ENCODE measurements at regions not wholly inside any gene's neighbourhood (a gene's known extent, or its start where the extent isn't known, plus 50 kb on each side); places are given as distances from the start of the nearest gene placed in this dataset.

DNA sequence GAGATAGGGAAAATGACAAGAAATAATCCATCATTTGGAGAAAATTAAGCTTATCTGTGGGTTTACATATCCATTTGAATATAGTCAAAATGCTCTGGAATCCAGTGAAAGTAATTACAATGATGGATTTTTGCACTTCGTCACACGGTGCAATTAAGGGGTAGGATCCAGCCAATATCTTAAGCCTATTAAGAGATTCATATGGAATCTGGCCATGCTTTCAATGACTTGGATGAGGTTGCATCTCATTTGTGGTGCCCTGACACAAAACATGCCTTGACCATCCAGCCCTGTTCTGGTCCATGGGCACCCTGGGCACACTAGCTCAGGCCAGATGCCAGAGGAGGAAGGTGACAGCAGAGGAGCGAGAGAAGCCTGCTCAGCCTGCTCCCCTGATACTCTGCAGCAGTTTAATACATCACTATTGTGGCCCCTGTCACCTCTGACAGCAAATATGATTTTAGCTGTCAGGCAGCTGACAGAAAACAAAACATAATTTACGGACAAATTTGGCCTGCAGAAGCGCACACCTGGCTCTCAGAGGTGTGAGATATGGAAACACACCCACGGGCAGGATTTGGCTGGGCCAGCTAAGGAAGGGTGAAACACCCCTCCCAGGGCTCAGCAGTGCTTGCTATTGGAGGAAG is 94.1 kb upstream of the ST8SIA3 start:
- Mint-ChIP-seq H3K9me3 (peaks cover 3% of the 10 kb centered on the region), H3K36me3 (ENCODE audit: low read depth) (no peaks in the 10 kb centered on the region), H3K4me3 (ENCODE audit: low read depth) (no peak overlapping the region), H3K27ac (no peak overlapping the region), H3K27me3 (ENCODE audit: low read depth) (no peaks in the 10 kb centered on the region), H3K4me1 (ENCODE audit: low read depth) (no peaks in the 10 kb centered on the region)
- intact Hi-C loops (cut with micrococcal nuclease) = no loop called here
- no peak for DNase-seq (ENCODE audit: low spot score)

DNA sequence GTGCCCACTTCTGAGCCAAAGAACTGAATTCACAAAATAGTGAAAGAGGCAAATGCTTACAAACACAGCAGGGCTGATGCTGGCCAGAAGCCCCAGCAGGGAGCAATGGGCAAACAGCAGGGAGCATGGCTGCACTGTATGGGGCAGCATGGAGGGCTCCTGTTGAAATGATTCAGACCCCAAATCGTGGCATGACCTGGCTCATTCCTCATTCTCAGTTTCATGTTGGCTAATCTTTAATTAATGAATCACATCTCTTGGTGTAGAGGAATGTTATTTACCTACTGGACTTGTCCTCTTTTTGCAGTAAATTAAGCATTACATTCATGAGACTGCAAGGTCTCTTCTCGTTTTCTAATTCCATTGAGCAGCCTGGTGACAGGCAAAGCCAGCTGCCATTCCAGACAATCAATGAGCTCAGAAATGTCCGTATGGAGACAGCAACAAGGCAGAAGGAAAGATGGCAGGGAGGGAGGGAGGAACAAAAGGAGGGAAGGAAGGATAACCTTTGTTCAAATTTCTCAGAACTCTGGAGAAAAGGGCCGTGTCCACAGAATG is 84.9 kb upstream of the ST8SIA3 start:
- intact Hi-C loops (cut with micrococcal nuclease) = no loop called here
- H3K9me3 Mint-ChIP-seq = no peaks in the 10 kb centered on the region
- H3K27ac Mint-ChIP-seq = no peak overlapping the region
- no peaks in the 10 kb centered on the region for H3K4me1 Mint-ChIP-seq (ENCODE audit: low read depth)
- H3K4me3 Mint-ChIP-seq (ENCODE audit: low read depth) = no peak overlapping the region
- no peaks in the 10 kb centered on the region for H3K27me3 Mint-ChIP-seq (ENCODE audit: low read depth)
- DNase-seq (ENCODE audit: low spot score) = no peak
- no peaks in the 10 kb centered on the region for H3K36me3 Mint-ChIP-seq (ENCODE audit: low read depth)

DNA sequence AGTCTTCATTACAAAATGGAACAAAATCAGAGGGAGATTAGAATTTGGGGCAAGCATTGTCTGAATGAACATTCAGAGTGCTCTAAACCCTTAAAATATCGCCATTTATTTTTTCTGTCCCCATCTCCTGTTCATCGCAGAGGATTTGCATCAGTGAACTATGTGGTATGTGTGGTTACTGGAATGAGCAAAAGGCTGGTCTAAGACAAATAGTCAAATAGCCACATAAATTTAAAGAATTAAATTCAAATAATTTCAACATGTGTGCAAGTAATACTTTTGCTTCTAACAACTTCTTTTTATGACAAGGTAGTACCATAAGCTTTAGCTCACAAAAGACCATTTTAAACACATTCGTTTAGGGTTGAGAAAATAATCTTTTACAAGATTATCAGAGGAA is 82.6 kb upstream of the ST8SIA3 start:
- H3K36me3 Mint-ChIP-seq (ENCODE audit: low read depth) = no peaks in the 10 kb centered on the region
- H3K9me3 Mint-ChIP-seq = no peaks in the 10 kb centered on the region
- no peak overlapping the region for H3K27ac Mint-ChIP-seq
- intact Hi-C loops (cut with micrococcal nuclease) = no loop called here
- H3K4me1 Mint-ChIP-seq (ENCODE audit: low read depth) = no peaks in the 10 kb centered on the region
- no peaks in the 10 kb centered on the region for H3K27me3 Mint-ChIP-seq (ENCODE audit: low read depth)
- H3K4me3 Mint-ChIP-seq (ENCODE audit: low read depth) = no peak overlapping the region
- DNase-seq (ENCODE audit: low spot score) = no peak

DNA sequence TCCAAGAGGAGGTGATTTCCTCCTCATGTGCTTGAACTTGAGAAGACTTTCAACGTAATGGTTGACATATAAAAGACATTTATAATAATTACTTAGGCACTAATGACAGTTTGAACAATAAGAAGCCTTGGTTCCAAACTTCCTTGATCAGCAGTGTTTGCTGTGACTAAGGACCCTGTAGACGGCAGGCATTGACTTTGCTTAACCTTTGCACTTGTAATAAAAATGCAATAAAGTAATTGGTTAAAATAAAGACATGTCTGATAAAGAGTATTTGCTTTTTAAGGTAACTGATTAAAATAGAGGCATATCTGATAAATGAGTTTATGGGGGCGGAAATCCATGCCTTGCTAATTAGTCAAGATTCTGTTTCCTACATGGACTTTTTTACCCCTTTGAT is 82.2 kb upstream of the ST8SIA3 start:
- Mint-ChIP-seq H3K4me3 (ENCODE audit: low read depth) (no peak overlapping the region), H3K4me1 (ENCODE audit: low read depth) (no peaks in the 10 kb centered on the region), H3K36me3 (ENCODE audit: low read depth) (no peaks in the 10 kb centered on the region), H3K9me3 (no peaks in the 10 kb centered on the region), H3K27me3 (ENCODE audit: low read depth) (no peaks in the 10 kb centered on the region), H3K27ac (no peak overlapping the region)
- intact Hi-C loops (cut with micrococcal nuclease) = no loop called here
- DNase-seq (ENCODE audit: low spot score) = no peak

DNA sequence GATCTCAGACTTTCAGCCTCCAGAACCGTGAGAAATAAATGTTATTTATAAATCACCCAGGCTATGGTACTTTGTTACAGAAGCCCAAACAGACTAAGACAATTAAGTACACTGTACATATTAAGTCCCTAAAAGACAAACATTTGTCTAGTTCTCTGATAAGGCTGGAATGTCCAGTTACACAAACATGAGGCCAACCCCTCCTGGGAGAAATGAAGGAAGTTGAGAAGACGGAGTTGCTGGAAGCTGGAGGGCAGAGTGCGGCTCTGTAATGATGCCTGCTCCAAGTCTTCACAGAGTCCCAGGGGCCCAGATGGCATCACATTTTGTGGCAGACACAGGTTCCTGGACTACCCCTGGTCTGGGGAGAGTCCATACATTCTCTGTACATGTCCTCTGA is 79.2 kb upstream of the ST8SIA3 start:
- DNase-seq (ENCODE audit: low spot score) = no peak
- H3K4me1 Mint-ChIP-seq (ENCODE audit: low read depth) = no peaks in the 10 kb centered on the region
- no peaks in the 10 kb centered on the region for H3K27me3 Mint-ChIP-seq (ENCODE audit: low read depth)
- H3K4me3 Mint-ChIP-seq (ENCODE audit: low read depth) = no peak overlapping the region
- no peak overlapping the region for H3K27ac Mint-ChIP-seq
- no peaks in the 10 kb centered on the region for H3K36me3 Mint-ChIP-seq (ENCODE audit: low read depth)
- intact Hi-C loops (cut with micrococcal nuclease) = no loop called here
- no peaks in the 10 kb centered on the region for H3K9me3 Mint-ChIP-seq

DNA sequence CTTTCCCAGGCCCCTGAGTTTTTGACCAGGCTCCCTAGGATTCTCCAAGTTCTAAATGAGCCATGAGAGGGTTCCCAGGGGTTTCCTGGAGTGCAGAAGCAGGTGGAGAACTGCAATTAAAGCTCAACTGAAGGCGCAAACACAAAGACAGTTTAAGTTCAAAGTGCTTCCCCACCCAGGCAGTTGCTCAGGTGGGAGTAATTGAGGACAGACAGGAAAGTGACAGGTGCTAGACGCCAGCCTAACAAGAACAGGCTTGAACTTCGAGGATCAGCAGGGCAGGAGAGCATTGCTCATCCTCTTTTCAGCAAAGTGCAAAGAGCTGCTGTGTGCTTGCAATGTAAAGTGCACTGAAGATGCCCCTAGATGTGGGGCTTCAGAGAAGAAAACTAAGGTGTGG is 77.2 kb upstream of the ST8SIA3 start:
- H3K27ac Mint-ChIP-seq = no peak overlapping the region
- DNase-seq (ENCODE audit: low spot score) = no peak
- no peaks in the 10 kb centered on the region for H3K36me3 Mint-ChIP-seq (ENCODE audit: low read depth)
- H3K9me3 Mint-ChIP-seq = no peaks in the 10 kb centered on the region
- intact Hi-C loops (cut with micrococcal nuclease) = no loop called here
- peaks cover 2% of the 10 kb centered on the region for H3K27me3 Mint-ChIP-seq (ENCODE audit: low read depth)
- H3K4me1 Mint-ChIP-seq (ENCODE audit: low read depth) = no peaks in the 10 kb centered on the region
- no peak overlapping the region for H3K4me3 Mint-ChIP-seq (ENCODE audit: low read depth)

DNA sequence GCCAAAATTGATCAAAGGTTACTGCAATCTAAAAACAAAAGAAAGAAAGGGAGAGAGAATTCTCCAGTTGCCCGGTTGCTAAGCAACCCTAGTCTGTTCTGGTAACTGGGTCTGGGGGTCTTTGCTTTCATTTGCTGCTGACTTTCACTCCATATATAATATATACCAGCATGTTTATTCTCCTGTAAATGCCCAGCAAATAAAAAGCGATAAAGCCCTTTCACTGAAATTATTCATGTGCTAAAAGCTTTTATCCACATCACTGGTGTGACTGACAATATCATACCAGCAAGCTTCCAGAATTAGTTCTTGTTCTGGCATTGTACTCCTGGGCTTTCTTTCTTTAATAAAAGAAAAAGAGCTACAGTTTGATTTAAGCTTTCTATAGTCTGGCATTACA is 75.5 kb upstream of the ST8SIA3 start:
- H3K36me3 Mint-ChIP-seq (ENCODE audit: low read depth) = no peaks in the 10 kb centered on the region
- H3K9me3 Mint-ChIP-seq = no peaks in the 10 kb centered on the region
- no peaks in the 10 kb centered on the region for H3K4me1 Mint-ChIP-seq (ENCODE audit: low read depth)
- no peak overlapping the region for H3K27ac Mint-ChIP-seq
- H3K27me3 Mint-ChIP-seq (ENCODE audit: low read depth) = peaks cover 2% of the 10 kb centered on the region
- no peak for DNase-seq (ENCODE audit: low spot score)
- intact Hi-C loops (cut with micrococcal nuclease) = no loop called here
- no peak overlapping the region for H3K4me3 Mint-ChIP-seq (ENCODE audit: low read depth)

DNA sequence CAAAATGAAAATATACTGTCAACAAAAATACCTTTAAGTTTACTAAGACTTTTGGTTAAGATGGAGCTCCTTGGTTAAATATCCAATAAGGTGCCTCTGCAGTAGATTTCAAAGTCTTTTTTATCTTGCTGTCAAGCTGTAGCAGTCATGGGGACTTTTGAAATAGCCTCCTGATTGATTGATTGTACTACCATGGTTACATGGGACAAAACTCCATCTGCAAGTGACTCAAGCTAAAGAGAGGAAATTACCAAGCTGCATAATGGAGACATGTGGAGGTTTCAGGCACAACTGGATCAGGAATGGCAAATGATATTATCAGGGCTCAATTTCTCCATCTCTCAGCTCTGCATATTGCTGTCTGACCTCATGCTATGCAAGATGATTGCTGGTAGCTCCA is 73.4 kb upstream of the ST8SIA3 start:
- Mint-ChIP-seq H3K36me3 (ENCODE audit: low read depth) (no peaks in the 10 kb centered on the region), H3K9me3 (no peaks in the 10 kb centered on the region), H3K4me1 (ENCODE audit: low read depth) (no peaks in the 10 kb centered on the region), H3K27me3 (ENCODE audit: low read depth) (peaks cover 2% of the 10 kb centered on the region), H3K27ac (no peak overlapping the region), H3K4me3 (ENCODE audit: low read depth) (no peak overlapping the region)
- intact Hi-C loops (cut with micrococcal nuclease) = no loop called here
- no peak for DNase-seq (ENCODE audit: low spot score)

DNA sequence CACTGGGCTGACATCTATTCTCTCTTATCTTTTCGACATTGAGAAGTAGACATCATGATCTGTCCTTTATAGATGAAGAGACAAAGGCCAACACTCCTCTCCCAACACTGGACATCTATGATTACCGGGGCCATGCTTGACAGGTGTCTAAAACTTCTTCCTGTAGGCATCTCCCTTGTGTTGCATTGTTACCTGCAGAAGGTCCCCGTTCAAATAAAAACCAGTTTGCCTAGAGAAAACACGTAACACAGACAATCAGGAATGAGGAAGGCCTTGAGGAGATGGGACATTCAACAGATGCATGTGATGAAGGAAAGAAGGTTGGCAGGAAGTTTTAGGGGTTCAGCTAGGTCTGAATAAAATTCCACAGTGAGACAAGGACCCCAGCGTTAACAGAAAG is 70.8 kb upstream of the ST8SIA3 start:
- H3K27me3 Mint-ChIP-seq (ENCODE audit: low read depth) = peaks cover 2% of the 10 kb centered on the region
- no peak overlapping the region for H3K4me3 Mint-ChIP-seq (ENCODE audit: low read depth)
- no peak overlapping the region for H3K27ac Mint-ChIP-seq
- DNase-seq (ENCODE audit: low spot score) = no peak
- H3K9me3 Mint-ChIP-seq = no peaks in the 10 kb centered on the region
- intact Hi-C loops (cut with micrococcal nuclease) = no loop called here
- no peaks in the 10 kb centered on the region for H3K36me3 Mint-ChIP-seq (ENCODE audit: low read depth)
- H3K4me1 Mint-ChIP-seq (ENCODE audit: low read depth) = no peaks in the 10 kb centered on the region

DNA sequence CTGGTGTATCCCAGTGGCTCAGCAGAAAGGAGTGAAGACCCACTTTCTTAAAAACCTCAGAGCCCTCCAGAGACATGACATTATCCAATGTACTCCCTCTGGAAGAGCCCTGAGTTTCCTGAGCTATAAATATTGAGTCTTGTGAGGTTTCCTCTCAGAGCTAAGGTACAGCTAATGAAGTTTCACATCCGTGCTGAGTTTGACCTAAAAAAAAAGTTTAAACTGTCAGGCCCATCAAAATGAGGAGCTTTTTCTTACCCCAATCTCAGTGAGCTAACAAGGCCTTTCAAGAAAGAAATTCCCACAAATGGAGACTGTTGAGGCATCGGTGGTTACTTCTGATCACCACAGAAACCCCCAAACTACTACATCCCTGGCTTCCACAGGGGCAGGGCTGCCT is 65.4 kb upstream of the ST8SIA3 start:
- Mint-ChIP-seq H3K4me1 (ENCODE audit: low read depth) (no peaks in the 10 kb centered on the region), H3K27me3 (ENCODE audit: low read depth) (no peaks in the 10 kb centered on the region), H3K36me3 (ENCODE audit: low read depth) (no peaks in the 10 kb centered on the region), H3K9me3 (peaks cover 8% of the 10 kb centered on the region), H3K27ac (no peak overlapping the region), H3K4me3 (ENCODE audit: low read depth) (no peak overlapping the region)
- DNase-seq (ENCODE audit: low spot score) = no peak
- intact Hi-C loops (cut with micrococcal nuclease) = no loop called here

DNA sequence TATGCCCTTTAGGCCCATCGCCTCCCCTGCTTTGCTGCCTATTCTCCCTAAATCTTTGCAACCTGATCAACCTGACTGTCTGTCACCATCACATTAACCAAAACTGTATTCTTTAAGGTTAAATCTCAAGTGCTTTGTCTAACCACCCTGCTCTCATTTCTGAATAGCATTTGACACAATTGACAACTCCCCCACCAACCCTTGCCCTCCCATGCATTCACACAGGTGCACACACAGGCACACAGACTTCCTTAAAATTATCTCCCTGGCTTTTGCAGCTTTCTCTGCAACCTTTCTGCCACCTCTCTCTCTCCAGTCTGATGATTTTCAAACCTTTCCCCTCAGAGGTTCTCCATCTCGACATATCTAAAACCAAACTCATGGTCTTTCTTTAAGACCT is 64.6 kb upstream of the ST8SIA3 start:
- peaks cover 8% of the 10 kb centered on the region for H3K9me3 Mint-ChIP-seq

DNA sequence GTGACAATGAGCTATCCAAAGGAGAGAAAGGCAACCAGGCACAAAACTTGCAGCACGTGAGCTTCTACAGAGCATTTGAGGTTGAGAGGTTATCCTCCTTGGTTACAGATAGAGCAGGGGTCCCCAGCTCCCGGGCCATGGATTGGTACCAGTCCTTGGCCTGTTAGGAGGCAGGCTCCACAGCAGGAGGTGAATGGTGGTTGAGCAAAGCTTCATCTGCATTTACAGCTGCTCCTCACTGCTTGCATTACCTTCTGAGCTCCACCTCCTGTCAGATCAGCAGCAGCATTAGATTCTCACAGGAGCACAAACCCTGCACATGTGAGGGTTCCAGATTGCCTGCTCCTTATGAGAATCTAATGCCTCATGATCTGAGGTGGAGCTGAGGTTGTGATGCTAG is 57.8 kb upstream of the ST8SIA3 start:
- H3K27me3 Mint-ChIP-seq (ENCODE audit: low read depth) = no peaks in the 10 kb centered on the region
- DNase-seq (ENCODE audit: low spot score) = no peak
- no peaks in the 10 kb centered on the region for H3K36me3 Mint-ChIP-seq (ENCODE audit: low read depth)
- H3K27ac Mint-ChIP-seq = no peak overlapping the region
- H3K9me3 Mint-ChIP-seq = peaks cover under 1% of the 10 kb centered on the region
- intact Hi-C loops (cut with micrococcal nuclease) = no loop called here
- no peaks in the 10 kb centered on the region for H3K4me1 Mint-ChIP-seq (ENCODE audit: low read depth)
- no peak overlapping the region for H3K4me3 Mint-ChIP-seq (ENCODE audit: low read depth)

More for the DNA sequence above, 64.6 kb upstream of the ST8SIA3 start:
- H3K27ac Mint-ChIP-seq = no peak overlapping the region
- H3K36me3 Mint-ChIP-seq (ENCODE audit: low read depth) = no peaks in the 10 kb centered on the region
- no peak for DNase-seq (ENCODE audit: low spot score)
- no peaks in the 10 kb centered on the region for H3K27me3 Mint-ChIP-seq (ENCODE audit: low read depth)
- H3K4me3 Mint-ChIP-seq (ENCODE audit: low read depth) = no peak overlapping the region
- H3K4me1 Mint-ChIP-seq (ENCODE audit: low read depth) = no peaks in the 10 kb centered on the region
- intact Hi-C loops (cut with micrococcal nuclease) = no loop called here

DNA sequence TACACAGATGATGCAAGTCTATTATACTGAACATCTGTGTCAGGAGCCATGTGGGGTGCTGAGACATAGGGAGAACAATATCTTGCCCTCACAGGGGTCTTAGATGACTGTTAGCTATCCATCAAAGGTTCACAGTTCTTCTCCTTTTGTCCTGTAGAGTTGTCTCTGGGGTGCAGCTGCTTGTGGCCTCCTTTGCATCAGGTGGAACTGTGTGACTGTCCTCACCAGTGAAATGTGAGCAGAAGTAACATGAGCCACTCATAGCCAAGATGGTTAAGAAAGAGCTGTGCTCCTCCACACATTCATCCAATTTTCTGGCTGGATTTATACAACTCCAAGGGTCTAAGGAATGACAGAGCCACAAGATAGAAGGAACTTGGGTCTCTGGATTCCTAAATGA is 56.0 kb upstream of the ST8SIA3 start:
- no peaks in the 10 kb centered on the region for H3K9me3 Mint-ChIP-seq
- H3K4me3 Mint-ChIP-seq (ENCODE audit: low read depth) = no peak overlapping the region
- no peaks in the 10 kb centered on the region for H3K4me1 Mint-ChIP-seq (ENCODE audit: low read depth)
- no peaks in the 10 kb centered on the region for H3K27me3 Mint-ChIP-seq (ENCODE audit: low read depth)
- H3K27ac Mint-ChIP-seq = no peak overlapping the region
- no peaks in the 10 kb centered on the region for H3K36me3 Mint-ChIP-seq (ENCODE audit: low read depth)
- intact Hi-C loops (cut with micrococcal nuclease) = no loop called here
- DNase-seq (ENCODE audit: low spot score) = no peak

DNA sequence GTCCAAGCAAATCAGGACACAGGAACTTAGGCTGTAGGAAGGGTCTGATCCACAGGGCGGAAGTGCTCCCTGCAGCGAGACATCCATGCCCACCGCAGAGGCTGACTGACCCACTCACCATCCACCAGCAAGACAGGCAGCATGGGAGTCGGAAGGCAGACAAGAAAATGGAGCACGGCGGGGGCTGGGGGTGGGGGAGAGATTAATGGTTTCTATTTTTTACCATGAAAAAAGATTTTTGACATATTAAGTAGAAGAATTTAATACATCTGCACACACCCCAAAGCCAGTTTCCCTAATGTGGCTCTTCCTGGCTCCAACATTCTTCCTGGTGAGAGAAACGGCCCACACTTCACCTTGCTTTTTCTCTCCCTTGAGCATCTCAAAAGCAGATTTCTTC is 55.1 kb upstream of the ST8SIA3 start:
- intact Hi-C loops (cut with micrococcal nuclease) = no loop called here
- DNase-seq (ENCODE audit: low spot score) = no peak
- no peak overlapping the region for H3K4me3 Mint-ChIP-seq (ENCODE audit: low read depth)
- no peaks in the 10 kb centered on the region for H3K36me3 Mint-ChIP-seq (ENCODE audit: low read depth)
- H3K27me3 Mint-ChIP-seq (ENCODE audit: low read depth) = no peaks in the 10 kb centered on the region
- H3K27ac Mint-ChIP-seq = no peak overlapping the region
- no peaks in the 10 kb centered on the region for H3K4me1 Mint-ChIP-seq (ENCODE audit: low read depth)
- H3K9me3 Mint-ChIP-seq = no peaks in the 10 kb centered on the region
